ENCODE measurements at regions not wholly inside any gene's neighbourhood (a gene's known extent, or its start where the extent isn't known, plus 50 kb on each side); places are given as distances from the start of the nearest gene placed in this dataset.

DNA sequence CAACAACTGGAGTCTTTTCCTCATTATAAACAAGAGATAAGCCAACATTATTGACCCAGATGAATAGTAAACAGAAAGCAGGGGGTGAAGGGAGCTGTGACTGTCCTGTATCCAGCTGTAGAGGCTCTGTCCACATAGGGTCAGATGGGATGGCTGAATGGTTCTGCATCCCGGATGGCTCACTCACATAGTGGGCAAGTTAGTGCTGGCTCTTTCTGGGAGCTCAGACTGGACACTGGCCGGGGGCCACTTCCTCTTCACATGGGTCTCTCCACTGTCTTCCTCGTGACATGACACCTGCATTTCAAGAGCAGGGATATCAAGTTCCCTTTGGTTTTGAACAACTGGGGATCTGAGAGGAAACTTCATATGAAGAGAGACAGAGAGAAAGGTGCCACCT lies 969.6 kb upstream of the TMEM132C start:
- Mint-ChIP-seq H3K4me3 (no peak overlapping the region), H3K36me3 (ENCODE audit: low read depth) (peaks cover 9% of the 10 kb centered on the region; the same call in 1 of the 2 replicates), H3K4me1 (ENCODE audit: low read depth) (peaks cover 16% of the 10 kb centered on the region), H3K27ac (no peak overlapping the region), H3K9me3 (peaks cover 9% of the 10 kb centered on the region), H3K27me3 (ENCODE audit: insufficient read depth) (peaks cover 7% of the 10 kb centered on the region; the same call in 1 of the 2 replicates)
- TF ChIP-seq, protein P1, sequence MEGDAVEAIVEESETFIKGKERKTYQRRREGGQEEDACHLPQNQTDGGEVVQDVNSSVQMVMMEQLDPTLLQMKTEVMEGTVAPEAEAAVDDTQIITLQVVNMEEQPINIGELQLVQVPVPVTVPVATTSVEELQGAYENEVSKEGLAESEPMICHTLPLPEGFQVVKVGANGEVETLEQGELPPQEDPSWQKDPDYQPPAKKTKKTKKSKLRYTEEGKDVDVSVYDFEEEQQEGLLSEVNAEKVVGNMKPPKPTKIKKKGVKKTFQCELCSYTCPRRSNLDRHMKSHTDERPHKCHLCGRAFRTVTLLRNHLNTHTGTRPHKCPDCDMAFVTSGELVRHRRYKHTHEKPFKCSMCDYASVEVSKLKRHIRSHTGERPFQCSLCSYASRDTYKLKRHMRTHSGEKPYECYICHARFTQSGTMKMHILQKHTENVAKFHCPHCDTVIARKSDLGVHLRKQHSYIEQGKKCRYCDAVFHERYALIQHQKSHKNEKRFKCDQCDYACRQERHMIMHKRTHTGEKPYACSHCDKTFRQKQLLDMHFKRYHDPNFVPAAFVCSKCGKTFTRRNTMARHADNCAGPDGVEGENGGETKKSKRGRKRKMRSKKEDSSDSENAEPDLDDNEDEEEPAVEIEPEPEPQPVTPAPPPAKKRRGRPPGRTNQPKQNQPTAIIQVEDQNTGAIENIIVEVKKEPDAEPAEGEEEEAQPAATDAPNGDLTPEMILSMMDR (IDR thresholded peaks at IDR 0.05), result no peak
- no peak for DNase-seq

DNA sequence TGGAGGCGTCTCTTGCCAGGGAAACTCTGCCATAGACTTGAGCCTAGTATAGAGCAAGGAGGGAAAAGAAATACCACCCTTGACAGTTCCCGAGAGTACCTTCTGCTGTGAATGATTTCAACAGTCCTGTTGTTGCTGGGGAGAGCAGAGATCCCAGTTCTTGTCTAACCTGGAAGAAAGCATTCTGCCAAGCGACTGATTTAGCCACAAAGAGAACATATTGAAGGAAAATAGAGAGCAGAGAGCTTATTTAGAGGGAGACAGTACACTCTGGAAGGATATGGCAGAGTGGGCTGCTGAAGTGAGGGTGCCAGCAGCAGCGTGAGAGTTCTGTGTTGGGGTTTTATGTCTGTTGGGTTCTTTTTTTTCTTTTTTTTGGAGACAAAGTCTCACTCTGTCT lies 966.9 kb upstream of the TMEM132C start:
- TF ChIP-seq, protein P1 (IDR thresholded peaks at IDR 0.05), result no peak
- Mint-ChIP-seq H3K27me3 (ENCODE audit: insufficient read depth) (peaks cover 11% of the 10 kb centered on the region), H3K9me3 (peaks cover 9% of the 10 kb centered on the region), H3K36me3 (ENCODE audit: low read depth) (peaks cover 9% of the 10 kb centered on the region; the same call in 1 of the 2 replicates), H3K4me1 (ENCODE audit: low read depth) (peaks cover 3% of the 10 kb centered on the region; the same call in 1 of the 2 replicates), H3K27ac (no peak overlapping the region), H3K4me3 (no peak overlapping the region)
- DNase-seq, result no peak

- Mint-ChIP-seq H3K9me3 (peaks cover 9% of the 10 kb centered on the region), H3K4me3 (no peak overlapping the region), H3K36me3 (ENCODE audit: low read depth) (peaks cover 9% of the 10 kb centered on the region; the same call in 1 of the 2 replicates), H3K4me1 (ENCODE audit: low read depth) (peaks cover 2% of the 10 kb centered on the region), H3K27me3 (ENCODE audit: insufficient read depth) (peaks cover 11% of the 10 kb centered on the region), H3K27ac (no peak overlapping the region)
- DNase-seq, result no peak
- TF ChIP-seq, protein P1 (IDR thresholded peaks at IDR 0.05), result no peak
Measured at GRCh38 chr12:127300753-127301152, 966.2 kb upstream of the TMEM132C start.

DNA sequence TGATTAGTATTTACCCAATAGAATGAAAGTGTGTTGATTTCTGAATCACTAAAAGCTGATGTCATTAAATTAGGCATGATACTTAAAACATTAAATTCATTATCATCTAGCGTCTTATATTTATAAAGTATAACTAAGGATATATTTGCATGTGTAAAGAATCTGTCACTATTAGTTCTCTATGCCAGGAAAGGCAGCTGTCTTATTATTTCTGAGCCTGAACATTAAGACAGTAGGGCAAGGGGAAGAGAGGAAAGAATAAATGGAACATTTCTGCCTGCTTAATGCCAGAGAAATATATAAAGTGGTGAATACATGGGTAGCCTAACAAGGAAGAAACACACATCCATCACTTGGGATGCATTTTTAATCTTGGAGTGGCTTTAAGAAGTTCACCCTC lies 965.1 kb upstream of the TMEM132C start:
- no peak for DNase-seq
- peaks cover 13% of the 10 kb centered on the region for H3K4me1 Mint-ChIP-seq (ENCODE audit: low read depth)
- H3K27ac Mint-ChIP-seq, result no peak overlapping the region
- peaks cover 9% of the 10 kb centered on the region for H3K9me3 Mint-ChIP-seq
- H3K27me3 Mint-ChIP-seq (ENCODE audit: insufficient read depth), result peaks cover 11% of the 10 kb centered on the region
- H3K36me3 Mint-ChIP-seq (ENCODE audit: low read depth), result peaks cover 9% of the 10 kb centered on the region; the same call in 1 of the 2 replicates
- TF ChIP-seq, protein P1 (IDR thresholded peaks at IDR 0.05), result no peak
- H3K4me3 Mint-ChIP-seq, result no peak overlapping the region

DNA sequence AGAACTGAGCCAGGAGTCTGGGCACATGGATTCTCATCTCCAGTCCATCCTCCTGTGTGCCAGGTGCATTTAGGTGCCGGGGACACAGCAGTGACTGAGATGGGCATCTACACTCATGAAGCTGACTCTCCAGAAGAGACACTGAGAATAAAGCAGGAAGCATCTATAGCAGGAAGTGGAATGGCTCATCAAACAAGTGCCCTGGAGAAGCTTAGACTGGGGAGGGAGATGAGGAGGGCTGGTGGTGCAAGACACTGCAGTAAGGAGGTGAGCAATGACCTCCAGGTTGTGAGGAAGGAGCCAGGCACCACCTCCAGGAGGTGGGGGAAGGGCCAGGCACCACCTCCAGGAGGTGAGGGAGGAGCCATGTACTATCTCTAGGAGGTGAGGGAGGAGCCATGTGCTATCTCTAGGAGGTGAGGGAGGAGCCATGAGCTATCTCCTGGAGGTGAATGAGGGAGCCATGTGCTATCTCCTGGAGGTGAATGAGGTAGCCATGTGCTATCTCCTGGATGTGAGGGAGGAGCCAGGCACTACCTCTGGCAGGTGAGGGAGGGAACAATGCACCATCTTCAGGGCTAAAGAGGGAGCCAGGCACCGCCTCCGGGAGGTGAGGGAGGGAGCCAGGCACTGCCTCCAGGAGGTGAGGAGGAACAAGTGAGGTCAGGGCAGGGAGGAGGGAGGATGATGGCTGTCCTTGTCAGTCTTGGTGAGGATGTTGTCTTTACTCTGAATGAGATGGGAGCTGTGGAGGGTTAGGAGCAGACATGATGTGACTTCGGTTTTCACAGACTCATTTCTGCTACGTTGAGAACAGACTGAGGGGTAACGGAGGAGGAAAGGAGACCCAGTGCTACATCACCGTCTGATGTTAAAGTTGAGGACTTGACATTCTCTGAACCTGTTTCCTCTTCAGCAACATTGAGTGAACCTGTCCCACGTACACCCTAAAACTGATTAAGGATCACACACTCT lies 961.9 kb upstream of the TMEM132C start:
- Mint-ChIP-seq H3K4me1 (ENCODE audit: low read depth) (peaks cover 33% of the 10 kb centered on the region), H3K27me3 (ENCODE audit: insufficient read depth) (peaks cover 10% of the 10 kb centered on the region), H3K4me3 (no peak overlapping the region), H3K9me3 (no peaks in the 10 kb centered on the region; the same call in 1 of the 2 replicates), H3K27ac (no peak overlapping the region), H3K36me3 (ENCODE audit: low read depth) (peaks cover 3% of the 10 kb centered on the region; the same call in 1 of the 2 replicates)
- DNase-seq, result no peak
- TF ChIP-seq, protein P1 (IDR thresholded peaks at IDR 0.05), result no peak
